RWPE1 (cell line): ENCODE measurements at regions not wholly inside any gene's neighbourhood (a gene's known extent, or its start where the extent isn't known, plus 50 kb on each side); places are given as distances from the start of the nearest gene placed in this dataset.

Experiments
- CTCF ChIA-PET: fragments of 350-600 bp; sonication (Branson Sonifier 250); formaldehyde crosslinking; extraction: SDS; loops from one replicate; lab custom pipeline; 2021; lab: Yijun Ruan, JAX
- POLR2A ChIA-PET: fragments of 400-600 bp; formaldehyde crosslinking; extraction: SDS; loops from one replicate; lab custom pipeline; 2020; ENCODE audit warnings: antibody characterized with exemption; ENCODE audit not compliant: low non-redundant PET; lab: Yijun Ruan, JAX
- DNase-seq: peaks from one replicate; pipeline ENCODE4 v3.0.0; 2012; ENCODE audit warnings: low spot score
- H3K27ac ChIP-seq: fragments of 450-650 bp; 2 replicates; pipeline ENCODE4 v1.5.1; 2017
- TF ChIP-seq, protein P1 (sequence below): fragments of 450-650 bp; conservative IDR thresholded peaks from 2 replicates; pipeline ENCODE4 v1.5.1; 2017; ENCODE audit warnings: low read depth, mild to moderate bottlenecking

DNA sequence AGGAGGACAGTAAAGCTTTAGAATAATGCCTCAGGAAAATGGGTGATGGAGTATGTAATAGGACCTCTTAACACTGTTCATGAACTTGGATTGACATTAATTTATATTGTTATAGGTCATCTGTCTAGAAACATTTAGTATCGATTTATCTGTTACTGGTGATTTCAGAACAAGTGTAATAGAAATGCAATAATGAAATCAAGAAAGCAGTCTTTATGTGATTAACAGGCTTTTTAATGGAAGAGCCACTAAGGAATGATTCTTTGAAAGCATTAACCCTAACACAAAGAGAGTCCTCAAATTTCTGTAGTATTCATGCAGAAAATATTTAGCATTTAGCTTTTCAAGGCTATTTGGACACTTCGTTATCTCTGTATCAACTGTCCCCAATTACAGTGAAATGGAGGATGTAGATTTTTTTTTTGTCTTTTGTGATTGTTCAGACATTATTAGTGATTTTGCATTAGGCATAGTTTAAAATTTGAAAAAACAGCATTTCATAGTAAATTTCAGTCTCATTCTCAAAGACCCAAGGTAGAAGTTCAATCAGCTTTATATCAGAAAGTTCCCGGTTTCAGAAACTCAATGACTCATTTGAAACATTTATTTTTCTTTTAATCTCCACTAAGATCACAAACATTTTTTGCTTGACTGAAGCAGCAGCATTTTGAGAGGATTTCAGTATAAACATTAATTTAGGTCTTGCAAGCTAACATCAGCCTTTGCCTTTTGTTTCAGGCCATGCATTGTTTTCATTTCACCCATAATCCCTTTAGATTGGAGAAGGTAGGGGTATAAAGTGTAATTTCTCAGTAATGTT, 56.3 kb downstream of the AGTR2 start:
- H3K27ac ChIP-seq, result no peak overlapping the region
- ChIA-PET POLR2A (no interaction called here), CTCF (no interaction called here)
- no peak for DNase-seq
- TF ChIP-seq, protein P1, sequence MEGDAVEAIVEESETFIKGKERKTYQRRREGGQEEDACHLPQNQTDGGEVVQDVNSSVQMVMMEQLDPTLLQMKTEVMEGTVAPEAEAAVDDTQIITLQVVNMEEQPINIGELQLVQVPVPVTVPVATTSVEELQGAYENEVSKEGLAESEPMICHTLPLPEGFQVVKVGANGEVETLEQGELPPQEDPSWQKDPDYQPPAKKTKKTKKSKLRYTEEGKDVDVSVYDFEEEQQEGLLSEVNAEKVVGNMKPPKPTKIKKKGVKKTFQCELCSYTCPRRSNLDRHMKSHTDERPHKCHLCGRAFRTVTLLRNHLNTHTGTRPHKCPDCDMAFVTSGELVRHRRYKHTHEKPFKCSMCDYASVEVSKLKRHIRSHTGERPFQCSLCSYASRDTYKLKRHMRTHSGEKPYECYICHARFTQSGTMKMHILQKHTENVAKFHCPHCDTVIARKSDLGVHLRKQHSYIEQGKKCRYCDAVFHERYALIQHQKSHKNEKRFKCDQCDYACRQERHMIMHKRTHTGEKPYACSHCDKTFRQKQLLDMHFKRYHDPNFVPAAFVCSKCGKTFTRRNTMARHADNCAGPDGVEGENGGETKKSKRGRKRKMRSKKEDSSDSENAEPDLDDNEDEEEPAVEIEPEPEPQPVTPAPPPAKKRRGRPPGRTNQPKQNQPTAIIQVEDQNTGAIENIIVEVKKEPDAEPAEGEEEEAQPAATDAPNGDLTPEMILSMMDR, result no peak

DNA sequence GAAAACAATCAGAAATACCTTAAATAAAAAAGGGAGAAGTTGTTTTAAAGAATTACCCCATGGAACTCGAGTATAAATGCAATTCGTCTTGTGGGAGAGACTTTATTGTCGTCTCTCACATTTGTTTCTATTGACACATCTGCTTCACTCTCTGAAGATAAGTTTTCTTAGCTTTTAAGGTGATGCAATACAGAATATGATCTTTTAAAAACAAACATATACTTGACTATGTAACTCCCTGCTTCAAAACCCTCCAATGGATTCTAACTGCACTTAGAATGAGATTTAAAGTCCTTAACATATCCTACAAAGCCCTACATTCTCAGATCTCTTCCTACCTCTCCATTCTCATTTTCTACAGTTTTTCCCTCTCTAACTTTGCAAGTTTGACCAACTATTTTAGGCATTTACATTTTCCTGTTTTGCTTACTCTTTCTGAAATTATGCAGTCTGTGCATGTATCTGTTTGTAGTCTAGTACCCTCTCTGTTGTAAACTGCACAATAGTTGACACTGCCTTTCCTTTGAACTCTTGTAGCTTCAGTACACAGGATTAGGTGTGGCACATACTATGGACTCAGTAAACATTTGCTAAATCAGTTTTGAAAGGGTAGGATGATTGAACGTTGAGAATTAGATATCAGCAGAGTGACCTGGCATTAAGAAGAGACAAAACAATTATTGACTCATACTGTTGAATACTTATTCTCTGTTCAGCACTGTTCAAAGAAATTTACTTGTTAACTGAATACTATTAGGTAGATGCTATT, 59.8 kb downstream of the AGTR2 start:
- DNase-seq, result no peak
- POLR2A ChIA-PET, result no interaction called here
- TF ChIP-seq, protein P1, result no peak
- no peak overlapping the region for H3K27ac ChIP-seq
- CTCF ChIA-PET, result no interaction called here

DNA sequence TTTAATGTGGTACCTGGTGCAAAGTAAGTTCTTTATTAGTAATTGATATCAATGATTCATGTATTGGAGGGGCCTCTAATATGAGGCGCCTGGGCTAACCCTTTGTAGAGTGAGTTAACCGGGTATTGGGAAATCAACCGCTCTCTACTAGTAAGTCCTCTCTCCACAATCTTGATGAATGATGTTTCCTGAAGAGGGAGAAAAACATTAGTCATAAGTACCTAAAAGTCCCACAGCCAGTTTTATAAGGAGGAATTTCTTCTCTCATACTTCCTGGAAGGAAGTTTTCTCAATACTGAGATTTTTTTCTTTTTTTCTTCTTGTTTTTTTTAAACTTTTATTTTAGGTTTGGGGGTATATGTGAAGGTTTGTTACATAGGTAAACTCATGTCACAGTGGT, 62.3 kb downstream of the AGTR2 start:
- TF ChIP-seq, protein P1, result no peak
- no peak overlapping the region for H3K27ac ChIP-seq
- DNase-seq, result peak; percentile 46
- ChIA-PET CTCF (no interaction called here), POLR2A (no interaction called here)

DNA sequence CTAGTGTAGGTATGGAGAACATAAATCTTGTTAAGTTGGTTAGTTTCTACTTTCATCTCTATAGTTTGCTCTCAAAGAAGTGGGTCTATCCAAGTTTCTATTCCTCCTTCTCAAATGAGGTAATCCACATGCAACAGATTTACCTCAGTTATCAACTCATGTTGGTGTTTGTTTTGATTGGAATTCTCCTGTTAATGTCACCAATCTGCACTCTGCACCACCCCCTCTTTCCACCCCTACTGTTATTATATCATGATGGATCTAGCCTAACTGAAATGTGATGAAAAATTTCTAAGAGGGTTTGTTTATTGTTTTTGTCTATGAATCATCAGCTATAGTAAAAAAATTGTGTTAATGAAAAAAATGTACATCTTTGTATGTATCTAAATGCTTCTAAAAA, 66.1 kb downstream of the AGTR2 start:
- TF ChIP-seq, protein P1, result no peak
- ChIA-PET CTCF (no interaction called here), POLR2A (no interaction called here)
- no peak overlapping the region for H3K27ac ChIP-seq
- DNase-seq, result no peak

DNA sequence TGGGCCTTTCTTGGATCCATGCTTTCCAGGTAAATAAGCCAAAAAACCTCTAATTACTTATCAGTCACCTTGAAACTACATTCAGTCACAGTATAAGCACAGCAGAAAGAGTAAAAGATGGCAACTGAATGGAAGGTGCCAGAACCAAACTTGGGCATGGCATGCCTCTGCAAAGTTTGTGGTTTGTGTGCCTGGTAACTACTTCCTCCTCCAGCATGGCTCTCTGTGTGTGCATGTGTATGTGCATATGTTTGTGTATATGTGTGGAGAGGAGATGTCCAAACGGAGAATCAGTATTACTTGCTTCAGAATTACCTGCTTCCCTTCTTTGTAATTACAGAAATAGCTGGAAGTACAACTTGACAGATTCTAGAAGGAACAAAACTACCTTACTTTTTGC, 67.5 kb downstream of the AGTR2 start:
- CTCF ChIA-PET, result no interaction called here
- POLR2A ChIA-PET, result no interaction called here
- no peak for DNase-seq
- TF ChIP-seq, protein P1, result no peak
- H3K27ac ChIP-seq, result no peak overlapping the region

DNA sequence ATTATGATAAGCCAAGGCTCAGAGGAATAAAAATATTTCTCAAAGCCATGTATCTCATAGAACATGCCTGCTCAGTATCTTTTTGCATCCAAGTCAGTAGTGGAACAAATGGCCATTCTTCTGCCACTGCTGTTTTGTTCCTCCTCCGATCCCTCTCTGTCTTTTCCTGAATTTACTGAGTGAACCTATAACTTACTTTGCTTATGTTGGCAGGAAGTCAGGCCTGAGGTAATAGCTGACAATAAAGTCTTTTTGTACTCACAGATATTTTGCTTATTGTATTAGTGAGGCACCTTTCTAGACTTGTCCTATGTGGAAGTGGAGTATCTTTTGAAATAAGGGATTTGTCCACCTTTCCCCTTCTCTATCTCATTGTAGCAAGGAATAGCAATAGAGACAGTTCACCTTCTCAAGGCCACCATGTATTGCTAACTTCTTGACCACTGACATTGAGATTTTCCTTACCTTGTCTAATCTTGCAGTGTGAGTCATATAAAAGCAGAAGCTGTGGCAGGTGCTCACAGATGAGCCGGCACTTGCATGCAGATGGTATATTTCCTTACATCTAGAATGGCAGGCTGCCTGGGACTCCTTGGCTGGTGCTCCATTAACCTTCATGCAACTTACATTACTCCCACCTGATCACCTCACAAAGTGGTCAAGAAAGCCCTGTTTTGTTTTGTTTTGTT, 68.2 kb downstream of the AGTR2 start:
- no peak overlapping the region for H3K27ac ChIP-seq
- ChIA-PET CTCF (no interaction called here), POLR2A (no interaction called here)
- TF ChIP-seq, protein P1, result no peak
- DNase-seq, result no peak
